Fibroblast of peridontal ligament (primary cell): ENCODE measurements at regions not wholly inside any gene's neighbourhood (a gene's known extent, or its start where the extent isn't known, plus 50 kb on each side); places are given as distances from the start of the nearest gene placed in this dataset.
"Not testable (repeated sequence)": the region's sequence is repeated elsewhere in the genome, so short reads cannot be mapped to it uniquely, and the experiment has no call there.

Source experiments
- DNase-seq: peaks from one replicate; pipeline ENCODE4 v3.0.0-alpha.2; 2010; ENCODE audit errors: extremely low read depth

DNA sequence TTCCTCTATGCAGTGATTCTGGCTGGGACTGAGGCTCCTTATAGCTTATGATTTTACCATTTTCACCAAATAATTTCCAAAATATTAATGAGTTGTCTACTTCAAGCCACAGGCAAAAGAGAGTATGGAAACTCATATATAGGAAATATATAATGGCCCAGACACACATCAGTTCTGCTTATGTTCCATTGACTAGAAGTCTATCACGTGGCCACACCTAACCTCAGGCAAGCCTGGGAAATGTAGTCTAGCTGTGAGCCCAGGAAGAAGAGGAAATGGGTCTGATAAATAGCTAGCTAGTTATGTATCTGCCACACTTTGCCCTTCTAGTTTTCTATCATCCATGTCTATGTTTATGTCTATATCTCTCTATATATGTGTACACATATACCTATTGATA, 195.1 kb downstream of the OTOL1 start:
- DNase-seq = no peak

DNA sequence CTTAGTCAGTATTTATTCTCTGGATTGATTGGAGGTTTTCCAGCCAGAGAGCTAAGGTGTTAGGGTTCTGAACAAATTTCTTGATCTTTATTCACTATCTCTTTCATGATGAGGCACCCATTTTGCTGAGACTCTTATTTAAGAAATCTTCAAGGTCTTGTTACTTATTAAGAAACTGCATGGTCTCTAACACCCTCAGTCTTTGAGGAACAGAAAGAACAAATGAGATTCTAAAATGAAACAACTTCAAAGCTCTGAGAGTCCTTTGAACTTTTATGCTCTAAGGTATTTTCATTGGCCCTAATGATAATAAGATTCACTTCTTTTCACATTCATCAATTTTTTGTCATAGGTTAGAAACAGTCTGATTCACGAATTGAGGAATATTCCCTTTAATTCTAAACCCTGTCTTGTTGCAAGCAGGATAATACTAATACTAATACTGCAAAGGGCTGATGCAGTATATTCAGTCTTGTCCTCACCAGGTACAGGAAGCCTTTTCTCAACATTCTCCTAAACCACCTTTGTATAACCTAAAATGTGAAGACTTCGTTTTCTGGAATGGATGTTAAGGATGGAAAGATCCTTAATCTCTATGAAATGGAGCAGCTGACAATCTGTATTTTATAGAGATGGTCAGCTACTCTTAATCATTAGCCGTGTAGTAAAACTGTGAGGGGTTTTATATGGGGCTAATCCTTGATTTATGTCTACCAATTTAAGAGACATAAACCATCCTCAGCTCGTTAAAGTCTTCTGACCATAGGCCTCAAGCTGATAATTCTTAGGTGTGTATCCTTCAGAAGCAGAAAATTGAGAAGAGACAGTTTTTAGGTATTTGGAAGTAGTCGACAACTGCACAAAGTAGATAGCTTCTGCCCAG, 198.3 kb downstream of the OTOL1 start:
- DNase-seq = no peak

GRCh38 chr3:161695811-161696210, 199.2 kb downstream of the OTOL1 start:
- DNase-seq = no peak

- DNase-seq = no peak
Observed at GRCh38 chr3:161700998-161701397, 204.4 kb downstream of the OTOL1 start.

DNA sequence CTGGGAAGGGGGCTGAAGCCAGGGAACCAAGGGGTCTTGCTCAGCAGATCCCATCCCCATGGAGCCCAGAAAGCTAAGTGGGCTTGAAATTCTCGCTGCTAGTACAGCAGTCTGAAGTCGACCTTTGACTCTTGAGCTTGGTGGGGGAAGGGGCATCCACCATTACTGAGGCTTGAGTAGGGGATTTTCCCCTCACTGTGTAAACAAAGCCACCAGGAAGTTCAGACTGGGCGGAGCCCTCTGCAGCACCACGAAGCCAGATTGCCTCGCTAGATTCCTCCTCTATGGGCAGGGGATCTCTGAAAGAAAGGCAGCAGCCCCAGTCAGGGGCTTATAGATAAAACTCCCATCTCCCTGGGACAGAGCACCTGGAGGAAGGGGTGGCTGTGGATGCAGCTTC, 210.6 kb downstream of the OTOL1 start:
- not testable (repeated sequence) for DNase-seq

DNA sequence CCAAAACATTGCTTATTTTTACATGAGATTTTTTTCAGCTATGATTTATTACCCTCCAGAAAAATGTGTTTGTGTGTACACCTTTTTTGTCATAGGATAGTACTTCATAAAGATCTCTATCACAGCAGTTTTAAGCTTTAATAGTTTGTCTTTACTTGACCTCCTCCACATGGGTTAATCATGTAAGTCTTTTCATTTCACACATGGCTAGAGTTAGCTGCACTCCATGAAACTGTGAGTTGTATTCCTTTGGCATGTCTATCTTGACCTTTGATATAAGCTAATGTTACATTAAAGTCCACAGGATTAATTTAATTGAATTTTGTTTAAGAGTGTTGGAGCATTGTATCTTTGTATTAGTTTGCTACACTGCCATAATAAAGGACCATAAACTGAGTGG, 217.1 kb downstream of the OTOL1 start:
- DNase-seq = no peak

- no peak for DNase-seq
Observed at GRCh38 chr3:161731968-161732367, 235.4 kb downstream of the OTOL1 start.

DNA sequence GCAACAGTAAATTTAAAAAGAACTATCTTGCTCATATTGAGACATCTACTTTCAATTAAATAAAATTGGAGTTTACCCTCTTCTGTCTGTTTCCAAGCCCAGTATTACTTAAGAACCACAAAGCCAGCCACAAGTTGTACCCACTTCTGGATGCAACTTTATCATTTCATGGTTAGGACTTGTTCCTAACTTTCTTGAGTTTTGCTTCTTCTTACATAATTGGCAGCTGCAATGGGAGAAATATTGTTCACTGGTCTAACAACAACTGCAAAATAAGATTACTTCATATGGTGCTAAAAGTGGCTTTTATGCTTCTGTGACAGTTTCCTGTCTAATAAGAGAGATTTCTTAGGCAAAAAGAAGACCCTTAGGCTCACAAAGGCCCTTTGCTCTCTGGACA, 240.6 kb downstream of the OTOL1 start:
- no peak for DNase-seq

GRCh38 chr3:161740421-161740820, 243.8 kb downstream of the OTOL1 start:
- no peak for DNase-seq

DNA sequence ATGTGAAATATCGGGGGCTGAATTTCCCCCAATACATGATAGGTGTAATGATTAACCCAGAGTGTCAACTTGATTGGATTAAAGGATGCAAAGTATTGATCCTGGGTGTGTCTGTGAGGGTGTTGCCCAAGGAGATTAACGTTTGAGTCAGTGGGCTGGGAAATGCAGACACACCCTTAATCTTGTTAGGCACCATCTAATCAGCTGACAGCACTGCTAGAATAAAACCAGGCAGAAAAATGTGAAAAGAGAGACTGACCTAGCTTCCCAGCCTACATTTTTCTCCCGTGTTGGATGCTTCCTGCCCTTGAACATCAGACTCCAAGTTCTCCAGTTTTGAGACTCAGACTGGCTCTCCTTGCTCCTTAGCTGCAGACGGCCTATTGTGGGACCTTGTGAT, 247.8 kb downstream of the OTOL1 start:
- DNase-seq = no peak

DNA sequence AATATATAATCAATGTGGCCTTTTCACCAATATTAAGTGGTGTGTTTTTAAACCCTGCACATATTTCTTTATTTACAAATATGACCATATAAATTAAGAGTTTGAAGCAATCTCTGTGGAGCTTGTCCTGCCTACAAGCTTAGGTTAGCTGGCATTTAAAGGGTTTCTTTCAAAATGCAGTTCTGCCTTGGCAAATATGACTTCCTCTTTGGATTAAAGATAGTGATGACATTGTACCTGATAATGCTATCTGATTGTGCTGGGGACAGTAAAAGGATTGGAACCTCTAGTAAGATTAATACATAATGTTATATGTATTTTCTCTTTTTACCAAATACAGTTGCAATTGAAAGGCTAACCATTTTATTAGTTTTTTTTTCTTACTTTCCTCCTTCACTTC, 249.1 kb downstream of the OTOL1 start:
- no peak for DNase-seq

- no peak for DNase-seq
Observed at GRCh38 chr3:161748049-161748448, 251.4 kb downstream of the OTOL1 start.

GRCh38 chr3:161754420-161755053, 257.9 kb downstream of the OTOL1 start:
- DNase-seq = no peak

DNA sequence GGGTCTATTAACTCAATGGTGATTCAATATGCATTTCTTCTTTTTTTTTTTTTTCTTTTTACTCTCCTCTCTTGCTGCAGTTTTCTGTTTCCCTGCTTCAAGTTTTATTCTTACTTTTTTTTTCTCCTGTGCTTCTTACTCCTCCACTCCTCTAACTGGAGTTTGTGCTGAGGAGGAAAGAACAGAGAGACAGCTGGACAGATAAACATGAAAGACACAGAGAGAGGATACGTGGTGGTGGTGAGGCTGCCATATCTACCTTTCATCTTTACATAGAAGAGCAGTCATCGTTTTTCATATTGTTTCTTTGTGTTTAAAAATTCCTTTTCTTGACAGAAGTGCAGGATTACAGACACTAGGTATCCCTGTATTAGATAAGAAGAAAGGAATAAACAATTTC, 262.8 kb downstream of the OTOL1 start:
- no peak for DNase-seq

- DNase-seq = no peak
Observed at GRCh38 chr3:161766331-161766730, 269.7 kb downstream of the OTOL1 start.

DNA sequence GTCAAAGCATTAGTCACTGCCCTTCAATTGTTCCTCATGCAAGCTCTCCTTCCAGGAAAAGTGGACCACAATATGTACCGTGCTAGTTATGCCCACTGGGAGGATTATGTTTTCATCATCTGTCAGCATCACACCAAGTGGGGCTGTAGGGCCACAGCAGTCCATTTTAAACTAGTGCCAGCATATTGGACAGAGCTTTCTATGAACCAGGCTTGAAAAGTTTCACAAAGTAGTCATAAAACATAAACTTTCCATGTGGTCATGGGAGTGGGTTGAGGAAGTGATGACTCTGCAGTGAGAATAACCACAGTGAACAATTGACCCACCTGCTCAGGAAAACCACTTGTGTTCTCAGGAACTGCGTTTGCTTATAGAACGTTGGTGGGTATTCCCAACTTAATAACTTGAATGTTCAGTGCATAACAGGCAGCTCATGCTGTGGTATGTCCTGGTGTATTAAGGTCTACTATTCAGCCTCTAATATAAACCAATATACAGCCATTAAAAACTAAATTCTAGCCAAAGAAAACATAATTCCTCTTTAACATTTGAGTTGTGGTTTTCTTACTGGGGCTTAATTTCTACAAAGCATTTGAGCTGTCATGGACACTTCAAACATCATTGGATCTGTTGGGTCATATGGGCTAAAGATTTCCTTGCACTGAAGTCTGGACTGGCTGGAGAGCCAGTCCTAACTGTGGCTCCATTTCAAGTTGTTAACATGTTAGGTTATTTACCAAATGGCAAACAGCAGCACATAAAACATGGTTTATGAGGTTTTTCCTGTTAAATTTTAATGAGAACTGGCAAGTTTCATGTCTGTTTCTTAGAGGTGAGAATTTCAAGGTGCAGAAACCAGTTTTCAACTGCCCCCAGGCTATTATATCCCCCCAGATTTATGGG, 274.1 kb downstream of the OTOL1 start:
- no peak for DNase-seq

- no peak for DNase-seq
Observed at GRCh38 chr3:161781381-161781780, 284.8 kb downstream of the OTOL1 start.

- DNase-seq = no peak
Observed at GRCh38 chr3:161793194-161793930, 296.8 kb downstream of the OTOL1 start.

DNA sequence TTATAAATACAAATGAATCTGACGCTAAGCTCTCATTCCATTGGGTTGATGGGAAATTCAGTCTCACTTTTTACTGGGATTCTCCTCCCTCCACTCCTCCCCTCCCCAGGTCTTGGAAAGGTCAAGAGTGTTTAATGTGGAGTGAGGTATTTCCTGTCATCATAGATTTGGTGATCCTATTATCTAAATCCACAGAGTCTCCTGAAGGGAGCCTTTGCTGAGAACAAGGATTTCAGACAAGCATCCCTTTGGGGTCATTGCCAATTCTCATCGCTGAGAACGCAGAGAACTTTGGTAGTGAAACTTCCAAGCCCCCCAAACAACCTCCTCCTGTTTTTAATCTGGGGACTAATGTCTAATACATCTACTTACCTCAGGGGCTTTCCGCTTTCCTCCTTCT, 297.9 kb downstream of the OTOL1 start:
- DNase-seq = no peak

DNA sequence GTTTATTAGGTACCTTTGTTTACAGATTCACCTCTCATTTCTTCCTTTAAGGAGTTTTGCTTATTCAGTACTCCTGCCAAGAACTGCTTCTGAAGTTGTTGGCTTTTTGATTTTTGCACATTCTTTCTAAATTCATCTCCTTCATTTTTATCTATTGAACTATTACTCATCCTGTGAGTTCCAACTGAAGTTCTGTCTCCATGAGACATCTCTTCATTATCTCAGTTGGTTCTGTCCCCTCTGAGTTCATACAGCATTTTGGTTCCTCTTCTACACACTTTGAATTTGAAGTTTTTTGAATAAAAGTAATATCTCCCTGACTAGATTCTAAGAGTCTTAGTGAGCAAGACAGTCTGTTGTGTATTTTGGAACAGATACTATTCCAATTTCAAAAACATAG, 299.7 kb downstream of the OTOL1 start:
- DNase-seq = no peak

DNA sequence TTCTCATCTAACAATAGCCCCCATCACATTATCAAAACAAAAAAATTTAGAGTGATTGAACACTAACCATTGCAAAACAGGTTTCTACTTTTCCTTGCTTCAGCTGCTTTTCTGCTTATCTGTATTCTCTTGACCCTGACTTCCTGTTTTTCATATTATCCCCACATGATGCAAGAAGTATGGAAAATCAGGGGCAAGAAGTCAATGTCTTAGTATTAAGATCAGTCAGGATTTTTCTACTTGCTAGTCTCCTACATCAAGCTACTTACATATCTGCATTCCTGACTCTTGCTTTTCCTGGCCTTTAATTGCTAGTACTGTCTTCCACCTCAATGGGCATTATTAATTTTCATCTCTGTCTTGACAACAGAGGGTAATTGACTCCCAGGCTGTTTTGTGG, 300.2 kb downstream of the OTOL1 start:
- DNase-seq = no peak

DNA sequence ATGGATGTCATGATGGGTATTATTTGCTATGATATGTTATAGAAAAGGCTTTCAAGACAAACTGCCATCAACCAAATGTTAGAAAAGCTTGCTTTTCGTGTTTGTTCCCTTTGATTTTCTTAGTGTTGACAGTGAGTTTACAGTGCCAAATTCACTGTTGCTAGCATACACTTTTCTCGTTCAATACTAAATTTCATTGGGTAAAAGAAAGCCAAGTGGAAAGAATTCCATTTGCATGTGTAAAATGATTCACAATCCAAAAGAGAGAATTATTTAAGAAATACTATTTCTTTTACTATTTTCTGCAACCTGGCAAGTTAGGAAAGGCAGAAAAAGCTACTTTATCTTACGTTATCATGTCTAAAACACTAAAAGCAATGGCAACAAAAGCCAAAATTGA, 301.4 kb downstream of the OTOL1 start:
- no peak for DNase-seq
